Vagina (tissue), 2 donors: ENCODE measurements at regions not wholly inside any gene's neighbourhood (a gene's known extent, or its start where the extent isn't known, plus 50 kb on each side); places are given as distances from the start of the nearest gene placed in this dataset.

Experiments
- POLR2A ChIP-seq, 2 donors: fragments of 450-650 bp; IDR thresholded peaks; one replicate each; pipeline ENCODE4 v1.6.1; 2017; ENCODE audit warnings: antibody characterized with exemption in 2 of 2, mild to moderate bottlenecking in 2 of 2, moderate library complexity in 2 of 2
- TF ChIP-seq, protein P1 (sequence below), 3 experiments: fragments of 450-650 bp in 2 of 3; fragments of 200-600 bp in 1 of 3; sonication (generic) in 1 of 3; IDR thresholded peaks; one replicate each; pipeline ENCODE4 v1.5.1; 2017 to 2019; ENCODE audit warnings: antibody characterized with exemption in 3 of 3, mild to moderate bottlenecking in 2 of 3, moderate library complexity in 2 of 3

DNA sequence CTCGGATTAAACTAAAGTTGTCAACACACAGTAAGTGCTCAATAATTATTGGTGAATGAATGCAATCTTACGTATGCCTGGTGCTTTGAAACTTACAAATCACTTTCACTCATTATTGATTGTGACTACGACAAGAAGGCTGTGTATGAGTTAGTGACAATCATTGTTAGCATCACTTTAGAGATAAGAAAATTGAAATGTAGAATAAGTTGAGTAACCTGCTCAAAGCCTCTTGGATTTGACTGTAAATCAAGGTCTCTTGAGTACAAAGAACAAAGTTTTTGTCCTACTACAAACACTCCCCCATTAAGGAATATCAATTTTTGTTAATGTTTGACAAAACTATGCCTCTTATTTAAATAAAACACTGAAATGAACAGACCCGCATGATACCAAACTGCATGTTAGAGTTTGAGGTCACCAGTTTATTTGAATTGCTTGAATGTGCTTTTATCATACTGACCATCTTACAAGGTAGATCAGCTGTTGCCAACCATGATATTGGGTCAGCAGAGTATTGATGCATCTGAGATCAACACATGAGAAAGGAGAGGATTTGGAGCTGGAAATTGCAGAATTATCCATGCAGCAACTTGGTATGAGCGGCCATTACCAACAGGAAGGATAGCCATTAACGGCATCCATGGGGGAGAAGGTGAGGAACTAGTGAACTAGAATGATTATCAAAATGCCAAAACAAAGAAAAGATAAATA lies 142.1 kb downstream of the IRS1 start:
- no peak for TF ChIP-seq POLR2A (IDR thresholded peaks at IDR 0.05)
- TF ChIP-seq, protein P1, sequence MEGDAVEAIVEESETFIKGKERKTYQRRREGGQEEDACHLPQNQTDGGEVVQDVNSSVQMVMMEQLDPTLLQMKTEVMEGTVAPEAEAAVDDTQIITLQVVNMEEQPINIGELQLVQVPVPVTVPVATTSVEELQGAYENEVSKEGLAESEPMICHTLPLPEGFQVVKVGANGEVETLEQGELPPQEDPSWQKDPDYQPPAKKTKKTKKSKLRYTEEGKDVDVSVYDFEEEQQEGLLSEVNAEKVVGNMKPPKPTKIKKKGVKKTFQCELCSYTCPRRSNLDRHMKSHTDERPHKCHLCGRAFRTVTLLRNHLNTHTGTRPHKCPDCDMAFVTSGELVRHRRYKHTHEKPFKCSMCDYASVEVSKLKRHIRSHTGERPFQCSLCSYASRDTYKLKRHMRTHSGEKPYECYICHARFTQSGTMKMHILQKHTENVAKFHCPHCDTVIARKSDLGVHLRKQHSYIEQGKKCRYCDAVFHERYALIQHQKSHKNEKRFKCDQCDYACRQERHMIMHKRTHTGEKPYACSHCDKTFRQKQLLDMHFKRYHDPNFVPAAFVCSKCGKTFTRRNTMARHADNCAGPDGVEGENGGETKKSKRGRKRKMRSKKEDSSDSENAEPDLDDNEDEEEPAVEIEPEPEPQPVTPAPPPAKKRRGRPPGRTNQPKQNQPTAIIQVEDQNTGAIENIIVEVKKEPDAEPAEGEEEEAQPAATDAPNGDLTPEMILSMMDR (IDR thresholded peaks at IDR 0.05) = no peak
